ENCODE measurements at regions not wholly inside any gene's neighbourhood (a gene's known extent, or its start where the extent isn't known, plus 50 kb on each side); places are given as distances from the start of the nearest gene placed in this dataset.

DNA sequence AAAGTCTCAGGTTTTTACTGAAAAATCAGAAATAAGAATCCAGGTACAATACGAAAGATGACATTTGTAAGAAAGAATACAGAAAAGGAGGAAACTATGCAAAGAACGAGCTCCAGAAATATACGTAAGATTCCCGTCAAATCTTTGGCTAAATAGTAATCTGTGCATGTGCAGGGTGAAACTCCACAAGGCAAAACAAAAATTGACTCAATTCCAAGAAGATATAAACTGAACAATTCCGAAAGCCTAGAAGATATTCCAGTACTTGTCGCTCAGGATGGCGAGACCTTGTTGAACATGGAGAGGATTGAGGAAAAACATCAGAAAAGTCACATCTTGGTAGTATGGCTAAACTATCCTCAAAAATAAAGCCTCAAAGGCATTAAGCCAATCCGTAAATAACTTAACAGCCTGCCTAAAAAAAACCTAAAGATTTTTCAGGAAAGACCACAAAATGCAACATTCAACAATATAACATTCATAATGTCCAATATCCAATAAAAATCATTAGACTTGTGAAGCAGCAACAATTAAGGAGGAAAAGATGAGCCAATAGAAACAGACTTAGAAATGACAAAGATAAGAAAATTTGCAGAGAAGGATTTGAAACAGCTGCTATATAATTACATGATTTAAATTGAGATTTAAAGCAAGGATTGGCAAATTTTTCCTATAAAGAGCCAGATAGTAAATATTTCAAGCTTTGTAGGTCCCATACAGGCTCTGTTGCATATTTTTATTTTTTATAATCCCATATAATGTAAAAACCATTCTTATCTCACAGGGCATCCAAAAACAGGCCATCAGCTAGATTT lies 166.4 kb upstream of the UBASH3B start:
- TF ChIP-seq, protein P1, sequence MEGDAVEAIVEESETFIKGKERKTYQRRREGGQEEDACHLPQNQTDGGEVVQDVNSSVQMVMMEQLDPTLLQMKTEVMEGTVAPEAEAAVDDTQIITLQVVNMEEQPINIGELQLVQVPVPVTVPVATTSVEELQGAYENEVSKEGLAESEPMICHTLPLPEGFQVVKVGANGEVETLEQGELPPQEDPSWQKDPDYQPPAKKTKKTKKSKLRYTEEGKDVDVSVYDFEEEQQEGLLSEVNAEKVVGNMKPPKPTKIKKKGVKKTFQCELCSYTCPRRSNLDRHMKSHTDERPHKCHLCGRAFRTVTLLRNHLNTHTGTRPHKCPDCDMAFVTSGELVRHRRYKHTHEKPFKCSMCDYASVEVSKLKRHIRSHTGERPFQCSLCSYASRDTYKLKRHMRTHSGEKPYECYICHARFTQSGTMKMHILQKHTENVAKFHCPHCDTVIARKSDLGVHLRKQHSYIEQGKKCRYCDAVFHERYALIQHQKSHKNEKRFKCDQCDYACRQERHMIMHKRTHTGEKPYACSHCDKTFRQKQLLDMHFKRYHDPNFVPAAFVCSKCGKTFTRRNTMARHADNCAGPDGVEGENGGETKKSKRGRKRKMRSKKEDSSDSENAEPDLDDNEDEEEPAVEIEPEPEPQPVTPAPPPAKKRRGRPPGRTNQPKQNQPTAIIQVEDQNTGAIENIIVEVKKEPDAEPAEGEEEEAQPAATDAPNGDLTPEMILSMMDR (IDR thresholded peaks at IDR 0.05; ENCODE audit: low read depth, low read length), result no peak
- Histone ChIP-seq H3K27me3 (no peaks in the 10 kb centered on the region), H3K27ac (no peak overlapping the region), H3K9me3 (ENCODE audit: low read depth) (no peaks in the 10 kb centered on the region), H3K4me1 (ENCODE audit: low read depth) (peaks cover 14% of the 10 kb centered on the region), H3K36me3 (no peaks in the 10 kb centered on the region), H3K4me3 (no peak overlapping the region)
- no peak for DNase-seq (ENCODE audit: low read depth in 1 of 2, low spot score in 1 of 2)

DNA sequence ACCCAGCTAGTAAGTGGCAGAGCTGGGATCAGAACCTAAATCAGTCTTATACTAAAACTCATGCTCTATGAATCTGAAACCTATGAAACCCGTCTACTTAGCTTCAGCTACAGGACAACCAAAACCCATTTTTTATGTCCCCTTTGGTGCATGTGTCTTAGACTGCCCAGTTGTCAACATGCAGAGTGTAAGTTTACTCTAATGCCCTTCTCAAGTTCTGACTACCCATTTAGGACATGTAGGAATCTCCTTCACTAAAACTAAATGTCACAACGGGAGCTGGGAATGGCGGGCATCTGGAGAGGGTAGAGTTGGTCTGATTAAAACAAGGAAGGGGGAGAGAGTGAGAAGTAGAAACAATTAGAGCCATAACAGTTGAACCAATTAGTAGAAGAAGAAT lies 167.9 kb upstream of the UBASH3B start:
- no peak for DNase-seq (ENCODE audit: low read depth in 1 of 2, low spot score in 1 of 2)
- H3K4me3 ChIP-seq, result no peak overlapping the region
- H3K4me1 ChIP-seq (ENCODE audit: low read depth), result peaks cover 14% of the 10 kb centered on the region
- no peaks in the 10 kb centered on the region for H3K9me3 ChIP-seq (ENCODE audit: low read depth)
- H3K27ac ChIP-seq, result no peak overlapping the region
- no peaks in the 10 kb centered on the region for H3K27me3 ChIP-seq
- H3K36me3 ChIP-seq, result no peaks in the 10 kb centered on the region
- TF ChIP-seq, protein P1 (IDR thresholded peaks at IDR 0.05; ENCODE audit: low read depth, low read length), result no peak

DNA sequence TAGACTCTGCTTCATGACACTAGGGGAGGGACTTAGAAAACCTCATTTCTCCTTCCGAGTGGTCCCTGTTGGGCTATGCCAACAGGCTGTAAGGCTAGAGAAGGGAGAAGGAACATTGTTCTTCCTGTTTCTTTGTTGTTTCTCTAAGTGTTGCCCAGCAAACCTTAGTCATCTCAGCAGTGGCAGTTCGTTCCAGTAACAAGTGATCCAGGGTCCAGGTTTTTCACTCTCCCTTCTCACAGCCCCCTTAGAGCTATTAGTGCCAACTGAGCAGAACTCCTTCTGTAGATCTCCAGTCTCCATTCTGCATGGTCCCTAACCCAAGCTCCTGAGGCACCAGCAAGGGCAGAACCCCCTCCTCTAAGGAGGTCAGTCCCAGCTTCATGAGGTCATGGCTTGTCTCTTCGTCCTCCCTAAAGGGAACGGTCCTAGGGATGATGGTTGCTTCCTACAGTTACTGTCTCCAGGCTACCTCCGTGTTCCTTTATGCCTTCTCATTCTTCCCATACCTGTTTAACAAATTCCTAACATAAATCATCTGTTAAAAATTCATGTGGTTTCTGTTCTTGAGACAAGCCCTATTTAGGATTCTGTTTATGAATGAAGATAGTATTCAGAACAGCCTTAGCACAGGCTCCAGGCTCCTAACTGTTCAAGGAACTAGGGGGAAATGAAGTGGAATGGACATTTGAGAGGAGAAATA lies 168.6 kb upstream of the UBASH3B start:
- H3K36me3 ChIP-seq, result no peaks in the 10 kb centered on the region
- H3K4me1 ChIP-seq (ENCODE audit: low read depth), result peaks cover 14% of the 10 kb centered on the region
- no peak overlapping the region for H3K27ac ChIP-seq
- peak; percentile 8 to 12 for DNase-seq (ENCODE audit: low read depth in 1 of 2, low spot score in 1 of 2)
- H3K4me3 ChIP-seq, result no peak overlapping the region
- TF ChIP-seq, protein P1 (IDR thresholded peaks at IDR 0.05; ENCODE audit: low read depth, low read length), result no peak
- no peaks in the 10 kb centered on the region for H3K9me3 ChIP-seq (ENCODE audit: low read depth)
- H3K27me3 ChIP-seq, result no peaks in the 10 kb centered on the region

DNA sequence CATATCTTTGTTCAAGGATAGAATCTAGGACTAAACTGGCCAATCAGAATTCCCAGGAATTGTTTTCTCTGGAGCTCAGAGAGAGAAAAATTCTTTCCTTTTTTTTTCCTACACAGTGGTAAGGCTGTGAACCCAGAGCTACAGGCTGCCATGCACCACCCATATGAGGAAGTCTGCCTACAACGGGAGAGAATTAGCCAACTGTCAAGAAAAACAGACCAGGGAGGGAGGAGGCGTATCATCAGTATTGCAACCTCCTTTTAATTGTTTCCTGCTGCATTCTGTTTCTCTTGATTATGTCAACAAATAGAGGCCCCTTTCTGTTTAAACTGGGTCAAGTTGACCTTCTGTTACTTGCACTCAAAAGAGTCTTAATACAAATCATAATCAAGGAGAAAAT lies 176.5 kb upstream of the UBASH3B start:
- Histone ChIP-seq H3K9me3 (ENCODE audit: low read depth) (no peaks in the 10 kb centered on the region), H3K36me3 (no peaks in the 10 kb centered on the region), H3K27ac (no peak overlapping the region), H3K27me3 (no peaks in the 10 kb centered on the region), H3K4me3 (no peak overlapping the region), H3K4me1 (ENCODE audit: low read depth) (peaks cover 5% of the 10 kb centered on the region)
- TF ChIP-seq, protein P1 (IDR thresholded peaks at IDR 0.05; ENCODE audit: low read depth, low read length), result no peak
- peak in 1 of 2 donors; percentile 1 for DNase-seq (ENCODE audit: low read depth in 1 of 2, low spot score in 1 of 2)

DNA sequence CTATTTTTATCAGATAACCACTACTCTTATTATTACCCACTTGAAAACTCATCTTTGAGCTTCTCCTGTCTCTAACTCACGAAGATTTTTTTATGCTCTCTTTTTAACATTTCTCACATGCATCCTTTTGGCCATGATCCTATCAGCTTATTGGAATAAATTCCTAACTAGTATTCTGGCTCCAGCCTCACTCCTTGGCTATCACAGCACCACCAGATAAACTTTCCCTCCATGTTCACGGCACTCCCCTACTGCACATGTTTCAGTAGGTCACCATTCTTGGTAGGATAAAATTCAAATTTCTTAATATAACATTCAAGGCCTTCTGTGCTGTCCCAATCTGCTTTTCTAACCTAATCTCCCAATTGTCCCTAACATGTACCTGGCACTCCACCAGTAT lies 186.6 kb upstream of the UBASH3B start:
- no peaks in the 10 kb centered on the region for H3K27me3 ChIP-seq
- peak in 1 of 2 donors; percentile 30 for DNase-seq (ENCODE audit: low read depth in 1 of 2, low spot score in 1 of 2)
- H3K36me3 ChIP-seq, result no peaks in the 10 kb centered on the region
- TF ChIP-seq, protein P1 (IDR thresholded peaks at IDR 0.05; ENCODE audit: low read depth, low read length), result no peak
- no peaks in the 10 kb centered on the region for H3K9me3 ChIP-seq (ENCODE audit: low read depth)
- peaks cover 32% of the 10 kb centered on the region for H3K4me1 ChIP-seq (ENCODE audit: low read depth)
- H3K27ac ChIP-seq, result peak overlapping the region; percentile 46
- no peak overlapping the region for H3K4me3 ChIP-seq

All from cardiac muscle cell (in vitro differentiated cells and primary cell).